ENCODE measurements at regions not wholly inside any gene's neighbourhood (a gene's known extent, or its start where the extent isn't known, plus 50 kb on each side); places are given as distances from the start of the nearest gene placed in this dataset.

DNA sequence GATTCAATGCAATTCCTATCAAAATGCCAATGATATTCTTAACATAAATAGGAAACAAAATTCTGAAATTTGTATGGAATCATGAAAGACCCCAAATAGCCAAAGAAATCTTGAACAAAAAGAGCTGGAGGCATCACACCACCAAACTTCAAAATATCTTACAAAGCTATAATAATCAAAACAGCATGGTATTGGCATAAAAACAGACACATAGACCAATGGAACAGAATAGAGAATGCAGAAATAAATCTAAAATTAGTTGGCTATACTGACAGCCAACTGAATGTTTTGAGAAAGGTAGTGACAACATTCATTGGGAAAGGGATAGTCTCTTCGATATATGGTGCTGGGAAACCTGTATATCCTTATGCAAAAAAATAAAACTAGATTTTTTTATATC is 121.9 kb upstream of the ASCC3 start:
- Histone ChIP-seq H3K4me3 (ENCODE audit: low read depth in 1 of 3, low read length in 3 of 3) (no peak overlapping the region), H3K4me1 (ENCODE audit: control insufficient read depth in 4 of 4, insufficient read depth in 4 of 4, low read length in 3 of 4) (no peaks in the 10 kb centered on the region), H3K27me3 (ENCODE audit: control insufficient read depth in 4 of 4, insufficient read depth in 4 of 4, low read length in 3 of 4) (no peaks in the 10 kb centered on the region), H3K27ac (ENCODE audit: low read depth in 1 of 2, low read length in 2 of 2) (no peak overlapping the region), H3K36me3 (ENCODE audit: control insufficient read depth in 4 of 4, insufficient read depth in 3 of 4, low read depth in 1 of 4, low read length in 3 of 4) (no peaks in the 10 kb centered on the region), H3K9me3 (ENCODE audit: control insufficient read depth in 4 of 4, low read length in 3 of 4) (no peaks in the 10 kb centered on the region), H3K9ac (ENCODE audit: low read depth in 1 of 2, low read length in 2 of 2) (no peak overlapping the region)
- TF ChIP-seq FOXA1 (IDR thresholded peaks at IDR 0.05) (no peak), RAD21 (IDR thresholded peaks at IDR 0.05) (no peak), NR2F2 (IDR thresholded peaks at IDR 0.05) (no peak), HNF4G (IDR thresholded peaks at IDR 0.05) (no peak), YY1 (IDR thresholded peaks at IDR 0.05) (no peak), EGR1 (IDR thresholded peaks at IDR 0.05; ENCODE audit: low read depth in 2 of 2) (no peak), RXRA (IDR thresholded peaks at IDR 0.05) (no peak), FOXA2 (IDR thresholded peaks at IDR 0.05) (no peak), GABPA (IDR thresholded peaks at IDR 0.05 in 1 of 2, conservative IDR thresholded peaks at IDR 0.05 in 1 of 2) (no peak), TAF1 (conservative IDR thresholded peaks at IDR 0.05) (no peak), HNF4A (conservative IDR thresholded peaks at IDR 0.05) (no peak), SP1 (IDR thresholded peaks at IDR 0.05) (no peak), JUND (IDR thresholded peaks at IDR 0.05) (no peak)
- TF ChIP-seq, protein P1, sequence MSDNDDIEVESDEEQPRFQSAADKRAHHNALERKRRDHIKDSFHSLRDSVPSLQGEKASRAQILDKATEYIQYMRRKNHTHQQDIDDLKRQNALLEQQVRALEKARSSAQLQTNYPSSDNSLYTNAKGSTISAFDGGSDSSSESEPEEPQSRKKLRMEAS (IDR thresholded peaks at IDR 0.05) = no peak
- TF ChIP-seq, protein P2, sequence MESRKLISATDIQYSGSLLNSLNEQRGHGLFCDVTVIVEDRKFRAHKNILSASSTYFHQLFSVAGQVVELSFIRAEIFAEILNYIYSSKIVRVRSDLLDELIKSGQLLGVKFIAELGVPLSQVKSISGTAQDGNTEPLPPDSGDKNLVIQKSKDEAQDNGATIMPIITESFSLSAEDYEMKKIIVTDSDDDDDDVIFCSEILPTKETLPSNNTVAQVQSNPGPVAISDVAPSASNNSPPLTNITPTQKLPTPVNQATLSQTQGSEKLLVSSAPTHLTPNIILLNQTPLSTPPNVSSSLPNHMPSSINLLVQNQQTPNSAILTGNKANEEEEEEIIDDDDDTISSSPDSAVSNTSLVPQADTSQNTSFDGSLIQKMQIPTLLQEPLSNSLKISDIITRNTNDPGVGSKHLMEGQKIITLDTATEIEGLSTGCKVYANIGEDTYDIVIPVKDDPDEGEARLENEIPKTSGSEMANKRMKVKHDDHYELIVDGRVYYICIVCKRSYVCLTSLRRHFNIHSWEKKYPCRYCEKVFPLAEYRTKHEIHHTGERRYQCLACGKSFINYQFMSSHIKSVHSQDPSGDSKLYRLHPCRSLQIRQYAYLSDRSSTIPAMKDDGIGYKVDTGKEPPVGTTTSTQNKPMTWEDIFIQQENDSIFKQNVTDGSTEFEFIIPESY (IDR thresholded peaks at IDR 0.05) = no peak
- TF ChIP-seq, protein P3, sequence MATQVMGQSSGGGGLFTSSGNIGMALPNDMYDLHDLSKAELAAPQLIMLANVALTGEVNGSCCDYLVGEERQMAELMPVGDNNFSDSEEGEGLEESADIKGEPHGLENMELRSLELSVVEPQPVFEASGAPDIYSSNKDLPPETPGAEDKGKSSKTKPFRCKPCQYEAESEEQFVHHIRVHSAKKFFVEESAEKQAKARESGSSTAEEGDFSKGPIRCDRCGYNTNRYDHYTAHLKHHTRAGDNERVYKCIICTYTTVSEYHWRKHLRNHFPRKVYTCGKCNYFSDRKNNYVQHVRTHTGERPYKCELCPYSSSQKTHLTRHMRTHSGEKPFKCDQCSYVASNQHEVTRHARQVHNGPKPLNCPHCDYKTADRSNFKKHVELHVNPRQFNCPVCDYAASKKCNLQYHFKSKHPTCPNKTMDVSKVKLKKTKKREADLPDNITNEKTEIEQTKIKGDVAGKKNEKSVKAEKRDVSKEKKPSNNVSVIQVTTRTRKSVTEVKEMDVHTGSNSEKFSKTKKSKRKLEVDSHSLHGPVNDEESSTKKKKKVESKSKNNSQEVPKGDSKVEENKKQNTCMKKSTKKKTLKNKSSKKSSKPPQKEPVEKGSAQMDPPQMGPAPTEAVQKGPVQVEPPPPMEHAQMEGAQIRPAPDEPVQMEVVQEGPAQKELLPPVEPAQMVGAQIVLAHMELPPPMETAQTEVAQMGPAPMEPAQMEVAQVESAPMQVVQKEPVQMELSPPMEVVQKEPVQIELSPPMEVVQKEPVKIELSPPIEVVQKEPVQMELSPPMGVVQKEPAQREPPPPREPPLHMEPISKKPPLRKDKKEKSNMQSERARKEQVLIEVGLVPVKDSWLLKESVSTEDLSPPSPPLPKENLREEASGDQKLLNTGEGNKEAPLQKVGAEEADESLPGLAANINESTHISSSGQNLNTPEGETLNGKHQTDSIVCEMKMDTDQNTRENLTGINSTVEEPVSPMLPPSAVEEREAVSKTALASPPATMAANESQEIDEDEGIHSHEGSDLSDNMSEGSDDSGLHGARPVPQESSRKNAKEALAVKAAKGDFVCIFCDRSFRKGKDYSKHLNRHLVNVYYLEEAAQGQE (IDR thresholded peaks at IDR 0.05) = no peak
- TF ChIP-seq, protein P4, sequence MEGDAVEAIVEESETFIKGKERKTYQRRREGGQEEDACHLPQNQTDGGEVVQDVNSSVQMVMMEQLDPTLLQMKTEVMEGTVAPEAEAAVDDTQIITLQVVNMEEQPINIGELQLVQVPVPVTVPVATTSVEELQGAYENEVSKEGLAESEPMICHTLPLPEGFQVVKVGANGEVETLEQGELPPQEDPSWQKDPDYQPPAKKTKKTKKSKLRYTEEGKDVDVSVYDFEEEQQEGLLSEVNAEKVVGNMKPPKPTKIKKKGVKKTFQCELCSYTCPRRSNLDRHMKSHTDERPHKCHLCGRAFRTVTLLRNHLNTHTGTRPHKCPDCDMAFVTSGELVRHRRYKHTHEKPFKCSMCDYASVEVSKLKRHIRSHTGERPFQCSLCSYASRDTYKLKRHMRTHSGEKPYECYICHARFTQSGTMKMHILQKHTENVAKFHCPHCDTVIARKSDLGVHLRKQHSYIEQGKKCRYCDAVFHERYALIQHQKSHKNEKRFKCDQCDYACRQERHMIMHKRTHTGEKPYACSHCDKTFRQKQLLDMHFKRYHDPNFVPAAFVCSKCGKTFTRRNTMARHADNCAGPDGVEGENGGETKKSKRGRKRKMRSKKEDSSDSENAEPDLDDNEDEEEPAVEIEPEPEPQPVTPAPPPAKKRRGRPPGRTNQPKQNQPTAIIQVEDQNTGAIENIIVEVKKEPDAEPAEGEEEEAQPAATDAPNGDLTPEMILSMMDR (IDR thresholded peaks at IDR 0.05; ENCODE audit: low read depth, low read length, missing input control) = no peak
- TF ChIP-seq, protein P5, sequence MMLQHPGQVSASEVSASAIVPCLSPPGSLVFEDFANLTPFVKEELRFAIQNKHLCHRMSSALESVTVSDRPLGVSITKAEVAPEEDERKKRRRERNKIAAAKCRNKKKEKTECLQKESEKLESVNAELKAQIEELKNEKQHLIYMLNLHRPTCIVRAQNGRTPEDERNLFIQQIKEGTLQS (IDR thresholded peaks at IDR 0.05) = no peak
- no peak for DNase-seq (ENCODE audit: low spot score)
- WGBS = 94% methylated on average over 1 of the region's 1 CpG
